Adrenal gland (tissue), 9 donors: ENCODE measurements at regions not wholly inside any gene's neighbourhood (a gene's known extent, or its start where the extent isn't known, plus 50 kb on each side); places are given as distances from the start of the nearest gene placed in this dataset.

Source experiments
- DNase-seq, 7 donors: peaks; one replicate each; pipeline ENCODE4 v3.0.0-alpha.2; 2019 to 2020
- H3K27ac ChIP-seq, 5 donors: fragments of 200-600 bp; sonication (generic) in 4 of 5; 1 replicate in 3 of 5; 2 replicates in 2 of 5; pipeline versions ENCODE4 v1.5.1 to v1.8.0; 2016 to 2020; ENCODE audit warnings: mild to moderate bottlenecking in 1 of 5
- H3K27me3 ChIP-seq: fragments of 200-600 bp; 2 replicates; pipeline ENCODE4 v1.8.0; 2021
- H3K36me3 ChIP-seq, 2 donors: fragments of 200-600 bp; replicated peaks in 1 of 2; 1 replicate in 1 of 2; 2 replicates in 1 of 2; pipeline versions ENCODE4 v1.5.1 to v1.8.0; 2018 to 2022
- H3K4me1 ChIP-seq, 2 donors: fragments of 200-600 bp; replicated peaks in 1 of 2; 1 replicate in 1 of 2; 2 replicates in 1 of 2; pipeline versions ENCODE4 v1.5.1 to v1.8.0; 2018 to 2021
- H3K4me3 ChIP-seq, 4 donors: fragments of 200-600 bp; sonication (generic) in 3 of 4; one replicate each; pipeline ENCODE4 v1.5.1; 2016 to 2018
- H3K9me3 ChIP-seq, 3 donors: fragments of 200-600 bp; sonication (generic) in 1 of 3; replicated peaks in 1 of 3; 1 replicate in 2 of 3; 2 replicates in 1 of 3; pipeline versions ENCODE4 v1.5.1 to v1.8.0; 2016 to 2021
- CTCF ChIP-seq, 6 experiments: fragments of 450-650 bp in 4 of 6; fragments of 200-600 bp in 2 of 6; sonication (generic) in 1 of 6; IDR thresholded peaks; 1 replicate in 5 of 6; 2 replicates in 1 of 6; pipeline versions ENCODE4 v1.5.1 to v1.8.0; 2016 to 2021; ENCODE audit warnings: antibody characterized with exemption in 6 of 6, mild to moderate bottlenecking in 2 of 6, moderate library complexity in 1 of 6
- POLR2A ChIP-seq, 2 donors: fragments of 450-650 bp; IDR thresholded peaks; one replicate each; pipeline ENCODE4 v1.6.1; 2017; ENCODE audit warnings: antibody characterized with exemption in 2 of 2, mild to moderate bottlenecking in 2 of 2, moderate library complexity in 1 of 2
- WGBS, 4 donors: extraction: QIAGEN DNeasy Blood & Tissue Kit in 2 of 4; methylation state at CpG; one replicate each; pipeline versions ENCODE4 v1.1.5 to v1.1.7; 2013 to 2017; 5-methylcytosine and 5-hydroxymethylcytosine counted together
- intact Hi-C, 2 donors: fragments of 100-400 bp; cut with DNase I; formaldehyde crosslinking; loops; one replicate each; pipeline versions ENCODE4 v1.14.1 to v1.15.0; 2022 to 2023
- donor health status: healthy with polysubstance abuse.
- donor health status: Bipolar disorder and iron deficiency.
- donor health status: DM: yes; HTN: yes; CAD: no.
- donor health status: DM: no; HTN: no; CAD: no.
- donor health status: DM: no; HTN: no; CAD: no.

DNA sequence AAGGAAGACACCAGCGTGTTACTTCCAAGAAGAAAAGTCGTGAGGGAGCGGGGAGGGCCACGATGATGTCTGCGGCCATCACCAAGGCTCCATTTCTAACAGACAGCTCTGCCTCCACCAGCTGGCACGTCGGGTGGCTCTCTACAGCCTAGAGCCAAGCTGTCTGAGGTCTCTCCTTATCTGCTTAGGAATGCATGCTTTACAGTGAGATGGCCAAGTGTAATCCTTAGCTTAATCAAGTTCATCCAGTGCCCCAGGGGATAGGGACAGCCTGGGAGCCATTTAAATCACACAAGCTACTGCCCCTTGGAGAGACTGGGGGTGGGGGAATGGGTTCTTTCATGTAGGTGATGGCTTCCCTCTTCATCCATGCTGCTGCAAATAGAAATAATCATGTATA lies 213.8 kb upstream of the CST7 start:
- no peaks in the 10 kb centered on the region for H3K27me3 ChIP-seq
- no peak overlapping the region for H3K4me3 ChIP-seq
- no peak overlapping the region for H3K27ac ChIP-seq
- no peaks in the 10 kb centered on the region for H3K9me3 ChIP-seq
- no peaks in the 10 kb centered on the region for H3K4me1 ChIP-seq
- 65 to 84% (median 74%) methylated on average over 5 to 7 of the region's 7 CpGs for WGBS, 4 donors
- DNase-seq: peak in 1 of 7 donors; percentile 25
- intact Hi-C loops: no loop called here
- H3K36me3 ChIP-seq: no peaks in the 10 kb centered on the region
- TF ChIP-seq POLR2A (IDR thresholded peaks at IDR 0.05) (no peak), CTCF (IDR thresholded peaks at IDR 0.05) (no peak)

- Histone ChIP-seq H3K4me3 (no peak overlapping the region), H3K36me3 (no peaks in the 10 kb centered on the region), H3K9me3 (no peaks in the 10 kb centered on the region), H3K27ac (no peak overlapping the region), H3K27me3 (no peaks in the 10 kb centered on the region), H3K4me1 (no peaks in the 10 kb centered on the region)
- no peak for DNase-seq
- TF ChIP-seq CTCF (IDR thresholded peaks at IDR 0.05) (no peak), POLR2A (IDR thresholded peaks at IDR 0.05) (no peak)
- intact Hi-C loops: no loop called here
- WGBS, 4 donors: 58 to 64% (median 62%) methylated on average over 10 of the region's 10 CpGs
Observed at GRCh38 chr20:24736131-24736843, 212.8 kb upstream of the CST7 start.

GRCh38 chr20:24736844-24737211 lies 212.2 kb upstream of the CST7 start:
- no peaks in the 10 kb centered on the region for H3K36me3 ChIP-seq
- TF ChIP-seq CTCF (IDR thresholded peaks at IDR 0.05) (no peak), POLR2A (IDR thresholded peaks at IDR 0.05) (no peak)
- H3K4me1 ChIP-seq: no peaks in the 10 kb centered on the region
- H3K9me3 ChIP-seq: no peaks in the 10 kb centered on the region
- 88 to 90% (median 88%) methylated on average over 5 of the region's 5 CpGs; no CpG with 5 or more reads in 1 of the 4 donors for WGBS, 4 donors
- no peak overlapping the region for H3K27ac ChIP-seq
- no peak for DNase-seq
- H3K27me3 ChIP-seq: no peaks in the 10 kb centered on the region
- no peak overlapping the region for H3K4me3 ChIP-seq
- intact Hi-C loops: no loop called here

DNA sequence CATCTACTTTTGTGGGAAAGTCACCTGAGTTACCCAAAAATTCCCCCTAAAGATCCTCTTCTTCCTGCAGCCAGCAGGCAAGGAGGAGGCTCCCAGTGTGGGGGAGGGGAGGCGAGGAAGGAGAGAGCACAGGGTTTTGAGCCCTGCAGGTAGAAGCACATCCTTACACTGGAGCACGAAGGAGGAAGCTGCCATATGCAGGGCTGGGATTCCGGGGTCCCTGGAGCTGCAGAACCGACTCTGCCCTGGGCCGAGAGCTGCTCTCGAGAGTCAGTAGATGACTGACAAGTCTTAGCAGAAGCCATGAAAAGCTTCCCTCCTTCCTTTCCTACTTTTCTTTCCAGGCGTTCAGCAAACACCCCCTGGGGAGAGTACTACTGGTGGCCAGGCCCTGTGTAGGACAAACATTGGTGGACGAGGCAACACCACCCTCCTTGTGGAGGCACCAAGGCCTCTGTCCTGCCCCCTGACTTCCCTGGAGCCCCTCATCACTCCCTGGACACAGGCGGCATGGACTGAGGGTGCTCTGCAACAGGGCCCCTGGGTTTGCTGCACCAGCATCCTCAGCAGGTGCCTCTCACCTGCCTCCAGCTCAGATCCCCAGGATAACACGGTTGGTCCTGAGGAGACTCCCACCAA lies 211.7 kb upstream of the CST7 start:
- no peaks in the 10 kb centered on the region for H3K36me3 ChIP-seq
- no peak overlapping the region for H3K27ac ChIP-seq
- WGBS, 4 donors: 86 to 89% (median 87%) methylated on average over 8 to 10 of the region's 10 CpGs
- TF ChIP-seq CTCF (IDR thresholded peaks at IDR 0.05): no peak
- TF ChIP-seq POLR2A (IDR thresholded peaks at IDR 0.05): no peak
- no peaks in the 10 kb centered on the region for H3K27me3 ChIP-seq
- H3K4me1 ChIP-seq: no peaks in the 10 kb centered on the region
- peak in 1 of 7 donors; percentile 31 for DNase-seq
- H3K4me3 ChIP-seq: no peak overlapping the region
- intact Hi-C loops: no loop called here
- H3K9me3 ChIP-seq: no peaks in the 10 kb centered on the region
